HG02884 (cell line): ENCODE measurements at regions not wholly inside any gene's neighbourhood (a gene's known extent, or its start where the extent isn't known, plus 50 kb on each side); places are given as distances from the start of the nearest gene placed in this dataset.

ENCODE experiments used
- ATAC-seq: cut with Tn5 transposase; IDR thresholded peaks from one replicate; pipeline ENCODE4 v1.9.1; 2021; ENCODE audit warnings: mild to moderate bottlenecking, moderate library complexity; ENCODE audit not compliant: unreplicated experiment

- no peak for ATAC-seq
These were observed 1116.6 kb downstream of the BRD1 start for GRCh38 chr22:48711031-48711431.

DNA sequence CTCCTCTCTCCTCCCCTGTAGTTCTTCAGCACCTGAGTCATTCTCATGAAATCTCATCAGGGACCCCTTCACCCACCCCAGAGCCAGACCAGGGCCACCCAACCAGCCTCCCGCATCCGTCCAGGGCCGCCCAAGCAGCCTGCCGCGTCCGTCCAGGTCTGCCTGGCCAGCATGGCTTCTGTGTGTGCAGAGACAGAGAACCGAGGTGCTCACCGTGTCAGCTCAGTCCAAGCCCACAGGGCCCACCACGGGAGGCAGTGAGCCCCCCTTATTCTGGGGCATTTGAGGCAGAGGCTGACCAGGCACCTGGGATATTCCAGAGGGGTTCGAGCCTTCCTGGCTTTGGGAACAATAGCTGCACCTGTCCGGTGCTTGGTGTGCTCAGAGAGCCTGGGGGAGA lies 1117.3 kb downstream of the BRD1 start:
- ATAC-seq, result no peak

DNA sequence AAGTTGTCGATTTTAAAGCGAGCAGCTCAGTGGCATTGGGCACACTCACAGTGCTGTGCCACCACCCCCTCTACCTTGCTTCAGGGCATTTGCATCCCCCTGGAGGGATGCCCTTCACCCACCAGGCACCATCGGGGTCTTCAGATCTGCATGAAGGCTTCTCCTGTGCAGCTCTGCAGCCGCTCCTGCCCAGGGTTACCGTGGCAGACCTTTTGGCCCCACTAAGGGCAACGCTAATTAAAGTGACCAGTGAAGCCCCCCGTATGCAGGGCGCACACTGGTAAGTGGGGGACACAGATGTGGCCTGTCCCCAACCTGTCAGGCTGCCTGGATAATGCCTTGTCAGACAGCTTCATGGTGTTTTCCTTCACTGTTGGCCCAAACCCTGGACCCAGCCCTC lies 1117.7 kb downstream of the BRD1 start:
- no peak for ATAC-seq

GRCh38 chr22:48709453-48709852 lies 1118.2 kb downstream of the BRD1 start:
- ATAC-seq, result no peak

- ATAC-seq, result no peak
These were observed 1119.0 kb downstream of the BRD1 start for GRCh38 chr22:48708558-48709245.

GRCh38 chr22:48707763-48708557 lies 1119.7 kb downstream of the BRD1 start:
- no peak for ATAC-seq

DNA sequence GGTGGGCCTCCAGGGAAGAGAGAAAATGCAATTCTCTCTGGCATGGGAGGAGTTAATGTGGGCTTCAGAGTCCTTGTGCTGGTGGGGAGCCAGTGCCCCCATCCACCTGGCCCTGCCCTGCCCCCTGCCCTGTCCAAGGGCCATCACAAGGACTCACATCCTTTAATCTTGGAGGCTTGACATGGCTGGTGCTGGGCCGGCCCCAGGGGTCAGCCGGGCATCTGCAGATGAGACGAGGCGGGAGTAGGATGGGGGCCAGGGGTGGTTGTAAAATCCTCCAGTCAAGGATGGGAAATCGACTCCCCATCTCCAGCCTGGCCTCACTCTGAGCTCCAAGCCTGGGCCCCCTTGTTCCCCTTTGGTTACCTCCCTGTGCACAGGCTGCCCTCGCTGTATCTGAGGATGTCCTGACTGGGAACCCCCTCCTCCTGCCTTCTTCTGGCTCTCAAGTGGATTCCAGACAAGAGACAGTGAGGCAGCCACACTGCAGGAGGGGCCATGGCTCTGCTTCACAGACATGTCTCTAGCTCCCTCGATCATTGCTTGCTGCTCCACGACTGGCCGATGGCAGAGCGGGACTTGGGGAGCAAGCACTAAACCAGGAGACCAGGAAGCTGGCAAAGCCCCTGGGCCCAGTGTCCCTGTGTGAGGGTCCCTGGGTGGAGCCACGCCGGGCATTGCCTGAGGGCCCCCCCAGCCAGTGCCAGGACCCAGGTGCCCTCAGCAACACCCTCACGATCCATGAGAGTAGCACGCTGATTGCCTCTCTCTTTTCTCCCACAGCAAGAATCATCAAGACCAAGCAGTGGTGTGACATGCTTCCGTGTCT lies 1120.5 kb downstream of the BRD1 start:
- no peak for ATAC-seq

- no peak for ATAC-seq
These were observed 1121.6 kb downstream of the BRD1 start for GRCh38 chr22:48705917-48706605.

DNA sequence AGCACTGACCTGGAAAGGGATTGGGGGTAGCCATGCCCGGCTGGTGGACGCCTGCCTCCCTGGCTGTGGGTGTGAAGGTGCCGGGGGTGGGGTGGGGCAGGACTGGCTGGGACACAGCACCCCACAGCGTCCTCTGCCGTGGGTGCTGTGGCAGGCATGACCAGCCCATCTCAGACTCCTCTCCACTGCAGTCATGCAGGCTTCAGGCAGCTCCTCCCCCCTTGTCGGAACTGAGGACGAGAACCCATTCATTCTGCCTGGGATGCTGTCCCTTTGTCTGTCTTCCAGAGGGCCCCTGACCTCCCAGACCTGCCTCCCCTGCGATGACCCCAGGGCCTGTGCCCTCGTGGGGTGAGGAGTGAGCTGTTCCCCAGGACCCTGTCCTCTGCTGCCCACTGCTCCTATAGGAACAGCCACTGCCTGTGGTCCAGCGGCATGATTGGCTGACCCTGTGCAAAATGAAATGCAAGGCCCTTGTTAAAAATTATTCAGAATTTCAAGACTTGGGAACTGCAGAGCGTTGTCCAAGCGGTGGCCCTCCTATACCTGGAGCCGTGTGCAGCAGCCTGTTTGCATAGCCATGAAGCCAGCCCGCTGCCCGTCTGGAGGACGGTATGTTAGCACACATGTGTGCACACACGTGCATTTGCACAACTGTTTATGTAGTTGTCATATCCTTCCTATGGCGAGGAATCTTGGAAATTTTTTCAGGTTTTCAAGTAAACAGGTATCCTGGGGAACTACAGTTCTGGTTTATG lies 1122.3 kb downstream of the BRD1 start:
- no peak for ATAC-seq

DNA sequence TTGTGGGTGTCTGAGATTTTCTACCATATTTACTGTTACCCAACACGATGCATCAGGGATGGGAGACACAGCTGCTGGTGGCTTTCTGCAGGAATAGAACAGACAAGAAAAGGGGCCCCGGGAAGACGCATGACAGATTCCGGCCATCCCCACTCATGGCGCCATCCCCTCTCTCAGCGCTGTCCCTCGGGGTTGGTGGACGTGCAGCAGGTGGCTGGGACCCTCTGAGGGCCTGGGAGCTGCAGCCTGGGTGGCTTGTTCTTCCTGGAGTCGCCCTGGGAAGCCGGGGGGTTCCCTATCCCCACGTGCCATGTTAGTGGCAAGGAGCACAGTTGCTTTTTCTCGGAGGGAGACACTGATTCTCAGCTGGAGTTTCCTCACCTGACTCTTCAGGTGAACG lies 1123.3 kb downstream of the BRD1 start:
- ATAC-seq, result no peak

GRCh38 chr22:48703265-48703941 lies 1124.3 kb downstream of the BRD1 start:
- no peak for ATAC-seq

DNA sequence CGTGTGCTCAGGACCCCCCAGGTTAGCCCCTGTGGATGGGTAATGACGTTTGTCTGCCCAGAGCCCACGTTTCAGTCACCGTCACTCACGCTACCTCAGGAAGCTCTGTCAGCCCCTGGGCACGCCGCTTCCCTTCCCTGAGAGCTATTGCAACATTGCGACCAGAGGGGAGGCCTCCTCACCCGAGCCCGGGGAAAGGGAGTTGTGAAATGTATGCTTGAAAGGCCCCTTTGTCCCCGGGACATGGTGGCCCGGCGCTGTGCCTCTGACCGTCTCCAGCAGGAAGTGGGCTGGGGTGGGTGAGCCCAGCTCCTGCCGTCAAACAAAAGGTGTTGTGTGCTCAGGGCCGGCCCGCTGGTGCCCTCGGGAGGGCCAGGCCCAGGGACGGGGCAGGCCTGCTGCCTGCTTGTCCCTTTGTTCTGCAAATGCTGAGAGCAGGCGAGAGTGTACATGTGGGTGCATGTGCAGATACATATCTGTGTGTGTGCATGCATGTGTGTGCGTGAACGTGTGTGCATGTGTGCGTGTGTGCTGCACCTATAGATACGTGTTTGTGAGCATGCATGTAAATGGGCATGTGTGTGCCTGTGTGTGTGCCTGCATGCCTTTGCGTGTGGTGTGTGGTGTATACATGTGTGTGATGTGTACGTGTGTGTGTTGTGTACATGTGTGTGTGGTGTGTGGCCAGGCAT lies 1125.0 kb downstream of the BRD1 start:
- ATAC-seq, result no peak

DNA sequence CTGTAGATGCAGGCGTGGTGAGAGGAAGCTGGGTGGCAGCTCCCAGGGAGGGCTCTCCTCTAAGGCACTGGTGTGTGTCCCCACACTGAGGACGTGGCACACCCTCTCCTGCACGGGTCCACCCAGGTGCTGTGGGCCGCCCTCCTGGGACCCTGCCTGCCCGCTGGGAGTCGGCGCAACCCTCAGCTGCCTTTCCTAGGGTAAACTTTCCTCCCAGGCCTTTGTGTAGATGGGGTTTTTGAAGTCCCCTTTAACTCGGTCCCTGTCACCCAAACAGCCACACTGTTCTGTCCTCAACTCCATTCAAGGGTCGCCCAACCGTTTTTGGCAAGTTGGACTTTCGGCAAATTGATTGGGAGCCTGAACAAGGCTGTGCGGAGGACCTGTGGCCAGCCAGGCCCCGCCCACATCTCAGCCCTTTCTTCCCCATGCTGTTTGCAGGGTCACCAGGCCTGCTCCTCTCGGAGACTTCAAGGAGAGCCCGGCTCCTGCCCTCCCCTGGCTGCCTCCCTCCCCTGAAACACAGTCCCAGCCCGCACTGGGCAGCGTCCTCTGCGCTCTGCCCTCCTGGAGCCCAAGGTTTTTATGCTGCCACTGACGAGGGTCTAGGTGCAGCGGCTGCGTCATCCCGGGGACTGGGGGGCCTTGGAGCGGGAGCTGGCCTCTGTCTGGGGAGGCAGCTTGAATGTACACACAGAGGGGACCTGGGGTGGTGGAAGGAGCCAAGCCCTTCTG lies 1126.2 kb downstream of the BRD1 start:
- ATAC-seq, result no peak

- ATAC-seq, result no peak
These were observed 1126.9 kb downstream of the BRD1 start for GRCh38 chr22:48700566-48701295.

- ATAC-seq, result no peak
These were observed 1127.5 kb downstream of the BRD1 start for GRCh38 chr22:48700180-48700565.

GRCh38 chr22:48699511-48699910 lies 1128.2 kb downstream of the BRD1 start:
- ATAC-seq, result no peak

DNA sequence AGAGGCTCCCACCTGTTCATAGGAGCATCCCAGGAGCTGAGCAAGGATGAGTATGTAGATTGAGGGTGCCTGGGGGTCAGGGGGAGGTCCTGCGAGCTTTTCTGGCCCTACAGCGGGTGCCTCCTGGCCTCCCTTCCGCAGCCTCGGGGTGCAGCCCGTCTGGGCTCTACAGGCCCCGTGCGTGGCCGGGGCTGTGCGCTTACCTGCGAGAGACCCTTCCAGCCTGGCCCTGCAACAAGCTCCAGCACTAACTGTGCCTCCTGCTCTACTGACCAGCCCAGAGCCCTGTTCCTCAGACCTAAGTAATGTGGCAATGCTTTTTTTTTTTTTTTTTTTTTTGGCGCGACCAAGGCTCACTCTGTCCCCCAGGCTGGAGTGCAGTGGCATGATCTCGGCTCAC lies 1129.1 kb downstream of the BRD1 start:
- no peak for ATAC-seq
